Retina (tissue), 1 donor: ENCODE measurements at regions not wholly inside any gene's neighbourhood (a gene's known extent, or its start where the extent isn't known, plus 50 kb on each side); places are given as distances from the start of the nearest gene placed in this dataset.
"Not testable (repeated sequence)": the region's sequence is repeated elsewhere in the genome, so short reads cannot be mapped to it uniquely, and the experiment has no call there.

ENCODE experiments used
- DNase-seq: peaks from one replicate; pipeline ENCODE4 v3.0.0-alpha.2; 2016

- no peak for DNase-seq
These were observed 160.1 kb downstream of the BRMS1L start for GRCh38 chr14:35986219-35986573.

- DNase-seq, result no peak
These were observed 159.5 kb downstream of the BRMS1L start for GRCh38 chr14:35985474-35986218.

GRCh38 chr14:35979531-35979930 lies 153.4 kb downstream of the BRMS1L start:
- no peak for DNase-seq

GRCh38 chr14:35978561-35978960 lies 152.4 kb downstream of the BRMS1L start:
- no peak for DNase-seq

- DNase-seq, result no peak
These were observed 149.7 kb downstream of the BRMS1L start for GRCh38 chr14:35975814-35976213.

GRCh38 chr14:35973770-35974169 lies 147.6 kb downstream of the BRMS1L start:
- DNase-seq, result no peak

- DNase-seq, result no peak
These were observed 146.0 kb downstream of the BRMS1L start for GRCh38 chr14:35971965-35972630.

GRCh38 chr14:35969310-35969709 lies 143.2 kb downstream of the BRMS1L start:
- DNase-seq, result no peak

GRCh38 chr14:35965400-35965799 lies 139.3 kb downstream of the BRMS1L start:
- DNase-seq, result peak; percentile 70

GRCh38 chr14:35964697-35965286 lies 138.7 kb downstream of the BRMS1L start:
- DNase-seq, result no peak

GRCh38 chr14:35963209-35963608 lies 137.1 kb downstream of the BRMS1L start:
- DNase-seq, result no peak

GRCh38 chr14:35961697-35962274 lies 135.6 kb downstream of the BRMS1L start:
- no peak for DNase-seq

- no peak for DNase-seq
These were observed 133.7 kb downstream of the BRMS1L start for GRCh38 chr14:35959835-35960234.

- no peak for DNase-seq
These were observed 132.4 kb downstream of the BRMS1L start for GRCh38 chr14:35958499-35958898.

GRCh38 chr14:35956376-35957085 lies 130.4 kb downstream of the BRMS1L start:
- peak; percentile 25 for DNase-seq

- no peak for DNase-seq
These were observed 126.4 kb downstream of the BRMS1L start for GRCh38 chr14:35952584-35952983.

GRCh38 chr14:35949920-35950513 lies 123.9 kb downstream of the BRMS1L start:
- no peak for DNase-seq

- DNase-seq, result not testable (repeated sequence)
These were observed 121.8 kb downstream of the BRMS1L start for GRCh38 chr14:35947983-35948382.

GRCh38 chr14:35944847-35945246 lies 118.7 kb downstream of the BRMS1L start:
- DNase-seq, result no peak

GRCh38 chr14:35940291-35940690 lies 114.2 kb downstream of the BRMS1L start:
- no peak for DNase-seq

GRCh38 chr14:35938770-35939169 lies 112.6 kb downstream of the BRMS1L start:
- no peak for DNase-seq

- DNase-seq, result no peak
These were observed 108.4 kb downstream of the BRMS1L start for GRCh38 chr14:35934499-35934898.

GRCh38 chr14:35932659-35933159 lies 106.6 kb downstream of the BRMS1L start:
- DNase-seq, result no peak
